HCT116 (cell line): ENCODE measurements at regions not wholly inside any gene's neighbourhood (a gene's known extent, or its start where the extent isn't known, plus 50 kb on each side); places are given as distances from the start of the nearest gene placed in this dataset.

ENCODE experiments used
- ATAC-seq: fragments of 200-7000 bp; cut with Tn5 transposase; 2 replicates; pipeline ENCODE4 v1.9.1; 2020; ENCODE audit warnings: mild to moderate bottlenecking, moderate library complexity
- BruUV-seq: library from RNA; stranded (reverse); fragments of 400-500 nt; replicated peaks from 2 replicates; lab custom pipeline; 2021; lab: Mats Ljungman, UMichigan
- CTCF ChIA-PET: fragments of 300-600 bp; sonication (Branson Sonifier 250); formaldehyde crosslinking; loops from one replicate; lab custom pipeline; 2021; ENCODE audit warnings: antibody characterized with exemption; lab: Charles Lee
- POLR2A ChIA-PET: fragments of 300-600, 350-600 bp; sonication (Branson Sonifier 250); formaldehyde crosslinking; loops from one replicate; lab custom pipeline; 2021; ENCODE audit warnings: antibody characterized with exemption; lab: Charles Lee
- RAD21 ChIA-PET, 2 experiments: fragments of 300-600 bp; sonication (Branson Sonifier 250); formaldehyde crosslinking; loops; one replicate each; lab custom pipeline; 2023; ENCODE audit warnings: low total read pairs in 2 of 2; ENCODE audit not compliant: uncharacterized antibody in 2 of 2, unreplicated experiment in 2 of 2, low non-redundant PET in 1 of 2; lab: Charles Lee
- DNase-seq: peaks from one replicate; pipeline ENCODE4 v3.0.0-alpha.2; 2010; ENCODE audit warnings: low read depth, low spot score
- H2AFZ ChIP-seq: fragments of 200-600 bp; shearing (Covaris generic), sonication (generic); 2 replicates; pipeline ENCODE4 v1.6.1; 2017; ENCODE audit warnings: low read depth, mixed run types, mixed read lengths, antibody characterized with exemption, low read length; ENCODE audit not compliant: poor library complexity, severe bottlenecking
- H3K27ac ChIP-seq: 2 replicates; pipeline ENCODE4 v1.5.1; 2012; ENCODE audit warnings: low read depth, low read length
- H3K27me3 ChIP-seq: fragments of 200-600 bp; sonication (generic); 2 replicates; pipeline ENCODE4 v1.6.1; 2016; ENCODE audit warnings: mixed run types, low read length, mixed read lengths; ENCODE audit not compliant: insufficient read depth
- H3K36me3 ChIP-seq, 2 experiments: fragments of 200-500 bp in 1 of 2; fragments of 200-600 bp in 1 of 2; sonication (Bioruptor generic) in 1 of 2; sonication (generic) in 1 of 2; 2 replicates each; pipeline versions ENCODE4 v1.5.1 to v1.6.1; 2014 to 2016; ENCODE audit warnings: low read length in 2 of 2, inconsistent platforms in 1 of 2, mixed read lengths in 1 of 2, mixed run types in 1 of 2; ENCODE audit not compliant: insufficient read depth in 2 of 2, control insufficient read depth in 1 of 2
- H3K4me1 ChIP-seq, 2 experiments: fragments of 200-600 bp in 1 of 2; sonication (generic) in 1 of 2; 2 replicates each; pipeline versions ENCODE4 v1.5.1 to v1.6.1; 2012 to 2017; ENCODE audit warnings: low read length in 2 of 2, inconsistent platforms in 1 of 2, mild to moderate bottlenecking in 1 of 2, mixed read lengths in 1 of 2, mixed run types in 1 of 2, moderate library complexity in 1 of 2; ENCODE audit not compliant: insufficient read depth in 2 of 2, control insufficient read depth in 1 of 2
- H3K4me2 ChIP-seq: fragments of 200-600 bp; sonication (generic); 2 replicates; pipeline ENCODE4 v1.6.1; 2017; ENCODE audit warnings: mixed run types, low read length, mixed read lengths
- H3K4me3 ChIP-seq, 2 experiments: fragments of 200-600 bp in 1 of 2; sonication (generic) in 1 of 2; replicated peaks in 1 of 2; 2 replicates each; pipeline ENCODE4 v1.5.1; 2011 to 2016; ENCODE audit warnings: low read length in 2 of 2, control low read depth in 1 of 2, low read depth in 1 of 2, mild to moderate bottlenecking in 1 of 2, mixed read lengths in 1 of 2, mixed run types in 1 of 2
- H3K79me2 ChIP-seq: fragments of 200-600 bp; sonication (generic); 2 replicates; pipeline ENCODE4 v1.6.1; 2017; ENCODE audit warnings: mild to moderate bottlenecking, mixed run types, low read length, moderate library complexity, mixed read lengths; ENCODE audit not compliant: insufficient read depth
- H3K9ac ChIP-seq: fragments of 200-600 bp; sonication (generic); 2 replicates; pipeline ENCODE4 v1.6.1; 2016; ENCODE audit warnings: low read length, mixed read lengths
- H3K9me2 ChIP-seq: fragments of 200-600 bp; sonication (generic), shearing (Covaris generic); 2 replicates; pipeline ENCODE4 v1.6.1; 2017; ENCODE audit warnings: mixed run types, mild to moderate bottlenecking, moderate library complexity; ENCODE audit not compliant: insufficient read depth
- H3K9me3 ChIP-seq, 2 experiments: fragments of 200-500 bp in 1 of 2; fragments of 200-600 bp in 1 of 2; sonication (Bioruptor generic) in 1 of 2; sonication (generic) in 1 of 2; 2 replicates each; pipeline ENCODE4 v1.6.1; 2014 to 2017; ENCODE audit warnings: low read length in 2 of 2, mixed read lengths in 2 of 2, inconsistent platforms in 1 of 2, low read depth in 1 of 2, mild to moderate bottlenecking in 1 of 2, mixed run types in 1 of 2, moderate library complexity in 1 of 2; ENCODE audit not compliant: control insufficient read depth in 1 of 2, insufficient read depth in 1 of 2
- H4K20me1 ChIP-seq: fragments of 200-600 bp; sonication (generic), shearing (Covaris generic); 2 replicates; pipeline ENCODE4 v1.6.1; 2017; ENCODE audit warnings: mixed run types, mild to moderate bottlenecking, moderate library complexity; ENCODE audit not compliant: insufficient read depth
- ATF3 ChIP-seq: IDR thresholded peaks from 2 replicates; pipeline ENCODE4 v1.6.1; 2012
- CEBPB ChIP-seq: IDR thresholded peaks from 2 replicates; pipeline ENCODE4 v1.6.1; 2012; ENCODE audit warnings: low read depth
- ELF1 ChIP-seq: IDR thresholded peaks from 2 replicates; pipeline ENCODE4 v1.6.1; 2012; ENCODE audit warnings: low read depth, borderline replicate concordance
- EZH2 ChIP-seq: fragments of 200-600 bp; sonication (generic); IDR thresholded peaks from 2 replicates; pipeline ENCODE4 v1.6.1; 2017; ENCODE audit warnings: antibody characterized with exemption, mixed run types
- EZH2phosphoT487 ChIP-seq: fragments of 200-600 bp; IDR thresholded peaks from 2 replicates; pipeline ENCODE4 v1.6.1; 2018; ENCODE audit warnings: antibody characterized with exemption, borderline replicate concordance
- POLR2A ChIP-seq: IDR thresholded peaks from 2 replicates; pipeline ENCODE4 v1.7.0; 2011; ENCODE audit warnings: borderline replicate concordance; ENCODE audit not compliant: insufficient read depth, insufficient read length; ENCODE audit errors: extremely low read depth
- POLR2AphosphoS5 ChIP-seq: IDR thresholded peaks from 2 replicates; pipeline ENCODE4 v1.6.1; 2011; ENCODE audit warnings: mild to moderate bottlenecking, low read depth, low read length, moderate library complexity
- RAD21 ChIP-seq: IDR thresholded peaks from 2 replicates; pipeline ENCODE4 v1.6.1; 2012; ENCODE audit warnings: low read depth, mild to moderate bottlenecking
- SIN3A ChIP-seq: IDR thresholded peaks from 2 replicates; pipeline ENCODE4 v1.6.1; 2012; ENCODE audit warnings: low read depth
- SP1 ChIP-seq: IDR thresholded peaks from 2 replicates; pipeline ENCODE4 v1.6.1; 2012; ENCODE audit warnings: low read depth
- SRF ChIP-seq: IDR thresholded peaks from 2 replicates; pipeline ENCODE4 v1.6.1; 2012; ENCODE audit warnings: low read depth
- YY1 ChIP-seq: IDR thresholded peaks from 2 replicates; pipeline ENCODE4 v1.6.1; 2011; ENCODE audit warnings: low read length, low read depth, moderate library complexity, mild to moderate bottlenecking; ENCODE audit not compliant: insufficient replicate concordance; ENCODE audit errors: extremely low read depth
- ZBTB33 ChIP-seq: IDR thresholded peaks from 2 replicates; pipeline ENCODE4 v1.6.1; 2011; ENCODE audit warnings: mild to moderate bottlenecking, low read length, moderate library complexity; ENCODE audit not compliant: insufficient replicate concordance; ENCODE audit errors: extremely low read depth
- ZNF274 ChIP-seq: fragments of 200-500 bp; sonication (Bioruptor generic); IDR thresholded peaks from 2 replicates; pipeline ENCODE4 v1.6.1; 2014; ENCODE audit warnings: mild to moderate bottlenecking, low read depth, low read length, inconsistent platforms
- intact Hi-C: fragments of 100-400 bp; cut with micrococcal nuclease; formaldehyde crosslinking; loops from 2 replicates; pipeline ENCODE4 v1.10.0; 2022
- TF ChIP-seq, protein P1 (sequence below): IDR thresholded peaks from 2 replicates; pipeline ENCODE4 v1.6.1; 2012; ENCODE audit warnings: low read depth
- TF ChIP-seq, protein P2 (sequence below): IDR thresholded peaks from 2 replicates; pipeline ENCODE4 v1.6.1; 2012

DNA sequence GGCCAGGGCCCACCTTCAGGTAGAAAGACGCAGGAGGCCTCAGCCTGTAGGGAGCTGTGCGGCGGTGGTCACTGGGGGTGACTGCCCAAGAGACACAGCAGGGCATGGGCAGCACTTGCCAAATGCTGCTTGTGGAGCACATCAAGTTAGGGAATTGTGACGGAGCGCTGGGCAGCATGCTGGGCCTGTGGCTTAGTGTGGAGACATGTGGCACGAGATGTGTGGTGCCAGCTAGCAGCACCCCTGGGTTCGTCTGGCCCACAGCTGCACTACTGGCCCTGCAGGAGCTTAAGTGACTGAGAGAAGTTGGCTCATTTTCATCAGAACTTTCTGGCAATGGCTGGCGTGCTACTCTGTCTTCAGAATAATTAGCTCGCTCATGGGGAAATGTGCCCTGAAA is 213.1 kb upstream of the SYNDIG1 start:
- no TSS peak for BruUV-seq
- Histone ChIP-seq H3K9ac (no peak overlapping the region), H3K4me1 (no peaks in the 10 kb centered on the region)
- no peak for TF ChIP-seq EZH2
- no peak for TF ChIP-seq EZH2phosphoT487
- no peak for TF ChIP-seq YY1
- TF ChIP-seq RAD21 = no peak
- TF ChIP-seq SRF = no peak
- no peak for TF ChIP-seq POLR2AphosphoS5
- TF ChIP-seq CEBPB = no peak
- TF ChIP-seq ZBTB33 = no peak
- no peak for TF ChIP-seq SIN3A
- TF ChIP-seq, all 23 proteins: peak for 0
- ATAC-seq (no peak), DNase-seq (no peak)
- no peaks in the 10 kb centered on the region for H3K36me3 ChIP-seq
- ChIA-PET RAD21 (no interaction called here), CTCF (no interaction called here), POLR2A (no interaction called here)
- no peak overlapping the region for H3K4me3 ChIP-seq
- intact Hi-C loops = no loop called here
- H3K27ac ChIP-seq = no peak overlapping the region
- no peaks in the 10 kb centered on the region for H4K20me1 ChIP-seq
- no peak overlapping the region for H3K4me2 ChIP-seq
- H3K27me3 ChIP-seq = no peaks in the 10 kb centered on the region
- 0 out of 4 replicates have a peak, but pooled peaks cover 0 to 5% of the 10 kb centered on the region in 2 experiments for H3K9me3 ChIP-seq
- no peaks in the 10 kb centered on the region for H3K79me2 ChIP-seq
- no peaks in the 10 kb centered on the region for H3K9me2 ChIP-seq
- no peak overlapping the region for H2AFZ ChIP-seq

DNA sequence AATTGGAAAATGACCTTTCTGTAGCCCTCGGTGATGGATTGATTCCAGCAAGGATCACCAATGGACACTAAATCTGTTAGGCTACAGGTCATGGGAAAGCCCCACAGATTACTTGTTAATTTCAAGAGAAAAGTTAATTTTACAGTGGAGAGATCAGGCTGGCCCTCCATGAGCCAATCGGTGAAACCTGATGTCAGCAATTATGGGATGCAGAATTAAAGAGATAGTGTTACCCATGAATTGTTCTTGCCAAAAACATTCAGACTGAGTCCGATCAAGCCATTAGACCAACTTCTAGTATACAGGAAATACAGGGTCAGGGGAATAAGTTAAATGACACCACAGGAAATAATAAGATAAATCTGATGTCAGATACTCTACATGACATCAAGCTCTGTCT is 214.9 kb upstream of the SYNDIG1 start:
- no TSS peak for BruUV-seq
- RAD21 ChIA-PET = no interaction called here
- Histone ChIP-seq H3K4me3 (no peak overlapping the region), H3K27me3 (no peaks in the 10 kb centered on the region), H3K9ac (no peak overlapping the region), H3K9me2 (no peaks in the 10 kb centered on the region), H3K79me2 (no peaks in the 10 kb centered on the region), H3K4me1 (no peaks in the 10 kb centered on the region), H3K36me3 (no peaks in the 10 kb centered on the region), H2AFZ (no peak overlapping the region), H4K20me1 (no peaks in the 10 kb centered on the region), H3K27ac (no peak overlapping the region), H3K9me3 (0 out of 4 replicates have a peak, but pooled peaks cover 0 to 5% of the 10 kb centered on the region in 2 experiments), H3K4me2 (no peak overlapping the region)
- TF ChIP-seq ELF1 = no peak
- TF ChIP-seq ATF3 = no peak
- TF ChIP-seq POLR2AphosphoS5 = no peak
- TF ChIP-seq SP1 = no peak
- no peak for TF ChIP-seq ZNF274
- TF ChIP-seq, protein P1, sequence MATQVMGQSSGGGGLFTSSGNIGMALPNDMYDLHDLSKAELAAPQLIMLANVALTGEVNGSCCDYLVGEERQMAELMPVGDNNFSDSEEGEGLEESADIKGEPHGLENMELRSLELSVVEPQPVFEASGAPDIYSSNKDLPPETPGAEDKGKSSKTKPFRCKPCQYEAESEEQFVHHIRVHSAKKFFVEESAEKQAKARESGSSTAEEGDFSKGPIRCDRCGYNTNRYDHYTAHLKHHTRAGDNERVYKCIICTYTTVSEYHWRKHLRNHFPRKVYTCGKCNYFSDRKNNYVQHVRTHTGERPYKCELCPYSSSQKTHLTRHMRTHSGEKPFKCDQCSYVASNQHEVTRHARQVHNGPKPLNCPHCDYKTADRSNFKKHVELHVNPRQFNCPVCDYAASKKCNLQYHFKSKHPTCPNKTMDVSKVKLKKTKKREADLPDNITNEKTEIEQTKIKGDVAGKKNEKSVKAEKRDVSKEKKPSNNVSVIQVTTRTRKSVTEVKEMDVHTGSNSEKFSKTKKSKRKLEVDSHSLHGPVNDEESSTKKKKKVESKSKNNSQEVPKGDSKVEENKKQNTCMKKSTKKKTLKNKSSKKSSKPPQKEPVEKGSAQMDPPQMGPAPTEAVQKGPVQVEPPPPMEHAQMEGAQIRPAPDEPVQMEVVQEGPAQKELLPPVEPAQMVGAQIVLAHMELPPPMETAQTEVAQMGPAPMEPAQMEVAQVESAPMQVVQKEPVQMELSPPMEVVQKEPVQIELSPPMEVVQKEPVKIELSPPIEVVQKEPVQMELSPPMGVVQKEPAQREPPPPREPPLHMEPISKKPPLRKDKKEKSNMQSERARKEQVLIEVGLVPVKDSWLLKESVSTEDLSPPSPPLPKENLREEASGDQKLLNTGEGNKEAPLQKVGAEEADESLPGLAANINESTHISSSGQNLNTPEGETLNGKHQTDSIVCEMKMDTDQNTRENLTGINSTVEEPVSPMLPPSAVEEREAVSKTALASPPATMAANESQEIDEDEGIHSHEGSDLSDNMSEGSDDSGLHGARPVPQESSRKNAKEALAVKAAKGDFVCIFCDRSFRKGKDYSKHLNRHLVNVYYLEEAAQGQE = no peak
- TF ChIP-seq POLR2A = no peak
- no peak for TF ChIP-seq YY1
- TF ChIP-seq, protein P2, sequence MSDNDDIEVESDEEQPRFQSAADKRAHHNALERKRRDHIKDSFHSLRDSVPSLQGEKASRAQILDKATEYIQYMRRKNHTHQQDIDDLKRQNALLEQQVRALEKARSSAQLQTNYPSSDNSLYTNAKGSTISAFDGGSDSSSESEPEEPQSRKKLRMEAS = no peak
- TF ChIP-seq EZH2 = no peak
- ATAC-seq (no peak), DNase-seq (no peak)
- intact Hi-C loops = no loop called here
- POLR2A ChIA-PET = no interaction called here
- CTCF ChIA-PET = no interaction called here
